ENCODE measurements at regions not wholly inside any gene's neighbourhood (a gene's known extent, or its start where the extent isn't known, plus 50 kb on each side); places are given as distances from the start of the nearest gene placed in this dataset.

- intact Hi-C loops (cut with micrococcal nuclease): no loop called here
- Histone ChIP-seq H3K79me2 (ENCODE audit: insufficient read depth, low read length) (no peaks in the 10 kb centered on the region), H2AFZ (ENCODE audit: insufficient read depth, low read depth, low read length, poor library complexity, severe bottlenecking) (no peak overlapping the region), H3K9ac (ENCODE audit: insufficient read depth, low read length, poor library complexity, severe bottlenecking) (no peak overlapping the region), H3K9me3 (replicated peaks in 1 of 2; ENCODE audit: control insufficient read depth in 1 of 2, insufficient read depth in 1 of 2, low read length in 2 of 2) (no peaks in the 10 kb centered on the region), H3K4me3 (replicated peaks in 1 of 3; ENCODE audit: low read depth in 2 of 3, low read length in 3 of 3) (no peak overlapping the region), H3K36me3 (replicated peaks in 1 of 2; ENCODE audit: control insufficient read depth in 1 of 2, insufficient read depth in 2 of 2, low read length in 2 of 2) (no peaks in the 10 kb centered on the region), H3K4me1 (ENCODE audit: control insufficient read depth in 1 of 2, insufficient read depth in 2 of 2, low read length in 2 of 2) (no peaks in the 10 kb centered on the region), H3K27me3 (ENCODE audit: control insufficient read depth in 2 of 2, insufficient read depth in 2 of 2, low read length in 2 of 2) (no peaks in the 10 kb centered on the region), H4K20me1 (ENCODE audit: insufficient read depth, low read length) (no peaks in the 10 kb centered on the region), H3K27ac (ENCODE audit: low read depth in 1 of 2, low read length in 2 of 2) (no peak overlapping the region), H3K4me2 (replicated peaks; ENCODE audit: extremely low read depth, low read length, poor library complexity, severe bottlenecking) (no peak overlapping the region)
- H3K27me3 Mint-ChIP-seq (ENCODE audit: low read depth in 3 of 3): peaks cover 0 to 5% (median 3%) of the 10 kb centered on the region in 3 donors
- no peaks in the 10 kb centered on the region for H3K36me3 Mint-ChIP-seq
- WGBS (ENCODE audit: insufficient coverage): 100% methylated on average over 1 of the region's 1 CpG
- H3K9me3 Mint-ChIP-seq: peaks cover 0 to 9% (median 2%) of the 10 kb centered on the region in 7 donors
- no peak for DNase-seq
- TF ChIP-seq CTCF (IDR thresholded peaks at IDR 0.05): no peak
- no peaks in the 10 kb centered on the region for H3K4me1 Mint-ChIP-seq
- H3K4me3 Mint-ChIP-seq: no peak overlapping the region
- H3K27ac Mint-ChIP-seq: no peak overlapping the region
Observed at GRCh38 chr10:33920351-33920750, 585.9 kb upstream of the NRP1 start.

- no peaks in the 10 kb centered on the region for H4K20me1 ChIP-seq (ENCODE audit: insufficient read depth, low read length)
- H3K27me3 ChIP-seq (ENCODE audit: control insufficient read depth in 2 of 2, insufficient read depth in 2 of 2, low read length in 2 of 2): no peaks in the 10 kb centered on the region
- intact Hi-C loops (cut with micrococcal nuclease): no loop called here
- H3K4me3 ChIP-seq (replicated peaks in 1 of 3; ENCODE audit: low read depth in 2 of 3, low read length in 3 of 3): no peak overlapping the region
- Mint-ChIP-seq H3K27ac (no peak overlapping the region), H3K27me3 (ENCODE audit: low read depth in 3 of 3) (peaks cover 0 to 5% (median 1%) of the 10 kb centered on the region in 3 donors), H3K4me1 (no peaks in the 10 kb centered on the region), H3K9me3 (peaks cover 0 to 9% (median 2%) of the 10 kb centered on the region in 7 donors), H3K4me3 (no peak overlapping the region), H3K36me3 (no peaks in the 10 kb centered on the region)
- H3K4me1 ChIP-seq (ENCODE audit: control insufficient read depth in 1 of 2, insufficient read depth in 2 of 2, low read length in 2 of 2): no peaks in the 10 kb centered on the region
- DNase-seq: no peak
- H3K36me3 ChIP-seq (replicated peaks in 1 of 2; ENCODE audit: control insufficient read depth in 1 of 2, insufficient read depth in 2 of 2, low read length in 2 of 2): no peaks in the 10 kb centered on the region
- no peak overlapping the region for H3K4me2 ChIP-seq (replicated peaks; ENCODE audit: extremely low read depth, low read length, poor library complexity, severe bottlenecking)
- H2AFZ ChIP-seq (ENCODE audit: insufficient read depth, low read depth, low read length, poor library complexity, severe bottlenecking): no peak overlapping the region
- TF ChIP-seq CTCF (IDR thresholded peaks at IDR 0.05): no peak
- no peak overlapping the region for H3K9ac ChIP-seq (ENCODE audit: insufficient read depth, low read length, poor library complexity, severe bottlenecking)
- no peak overlapping the region for H3K27ac ChIP-seq (ENCODE audit: low read depth in 1 of 2, low read length in 2 of 2)
- no CpG with 5 or more reads among the region's 1 CpG for WGBS (ENCODE audit: insufficient coverage)
- H3K9me3 ChIP-seq (replicated peaks in 1 of 2; ENCODE audit: control insufficient read depth in 1 of 2, insufficient read depth in 1 of 2, low read length in 2 of 2): no peaks in the 10 kb centered on the region
- H3K79me2 ChIP-seq (ENCODE audit: insufficient read depth, low read length): no peaks in the 10 kb centered on the region
Observed at GRCh38 chr10:33919244-33919643, 584.8 kb upstream of the NRP1 start.

All from CD14-positive monocyte (primary cell).